Endothelial cell (in vitro differentiated cells): ENCODE measurements at regions not wholly inside any gene's neighbourhood (a gene's known extent, or its start where the extent isn't known, plus 50 kb on each side); places are given as distances from the start of the nearest gene placed in this dataset.

Source experiments
- DNase-seq: peaks from one replicate; pipeline ENCODE4 v3.0.0; 2021; ENCODE audit warnings: low spot score
- H3K27ac Mint-ChIP-seq: one replicate; pipeline ENCODE4 v1.8.0; 2021; ENCODE audit warnings: mixed read lengths, inconsistent platforms; ENCODE audit not compliant: unreplicated experiment
- H3K27me3 Mint-ChIP-seq: one replicate; pipeline ENCODE4 v1.8.0; 2021; ENCODE audit warnings: mild to moderate bottlenecking, moderate library complexity, mixed read lengths, inconsistent platforms; ENCODE audit not compliant: unreplicated experiment
- H3K36me3 Mint-ChIP-seq: one replicate; pipeline ENCODE4 v1.8.0; 2021; ENCODE audit warnings: mild to moderate bottlenecking, low read depth, mixed read lengths, inconsistent platforms; ENCODE audit not compliant: unreplicated experiment
- H3K4me1 Mint-ChIP-seq: one replicate; pipeline ENCODE4 v1.8.0; 2021; ENCODE audit warnings: mild to moderate bottlenecking, mixed read lengths, inconsistent platforms; ENCODE audit not compliant: unreplicated experiment
- H3K4me3 Mint-ChIP-seq: one replicate; pipeline ENCODE4 v1.8.0; 2021; ENCODE audit warnings: mild to moderate bottlenecking, mixed read lengths, inconsistent platforms; ENCODE audit not compliant: unreplicated experiment
- H3K9me3 Mint-ChIP-seq: one replicate; pipeline ENCODE4 v1.8.0; 2021; ENCODE audit warnings: mixed read lengths, inconsistent platforms; ENCODE audit not compliant: unreplicated experiment
- CTCF ChIP-seq: fragments of 200-600 bp; sonication (generic); IDR thresholded peaks from one replicate; pipeline ENCODE4 v1.5.0; 2021; ENCODE audit warnings: antibody characterized with exemption; ENCODE audit not compliant: unreplicated experiment

- no peak overlapping the region for H3K27ac Mint-ChIP-seq
- H3K9me3 Mint-ChIP-seq = no peaks in the 10 kb centered on the region
- H3K4me1 Mint-ChIP-seq = no peaks in the 10 kb centered on the region
- no peaks in the 10 kb centered on the region for H3K27me3 Mint-ChIP-seq
- no peak for DNase-seq
- H3K4me3 Mint-ChIP-seq = no peak overlapping the region
- TF ChIP-seq CTCF = no peak
- H3K36me3 Mint-ChIP-seq = no peaks in the 10 kb centered on the region
Observed at GRCh38 chr5:67363963-67364362, 167.4 kb upstream of the CD180 start.

GRCh38 chr5:67363180-67363709, 166.6 kb upstream of the CD180 start:
- Mint-ChIP-seq H3K27ac (no peak overlapping the region), H3K4me1 (no peaks in the 10 kb centered on the region), H3K4me3 (no peak overlapping the region), H3K9me3 (no peaks in the 10 kb centered on the region), H3K36me3 (no peaks in the 10 kb centered on the region), H3K27me3 (no peaks in the 10 kb centered on the region)
- TF ChIP-seq CTCF = no peak
- DNase-seq = no peak

- Mint-ChIP-seq H3K4me3 (no peak overlapping the region), H3K27ac (no peak overlapping the region), H3K36me3 (no peaks in the 10 kb centered on the region), H3K9me3 (no peaks in the 10 kb centered on the region), H3K4me1 (peaks cover 6% of the 10 kb centered on the region), H3K27me3 (no peaks in the 10 kb centered on the region)
- TF ChIP-seq CTCF = no peak
- DNase-seq = no peak
Observed at GRCh38 chr5:67361932-67362729, 165.5 kb upstream of the CD180 start.

GRCh38 chr5:67360047-67360446, 163.4 kb upstream of the CD180 start:
- Mint-ChIP-seq H3K4me1 (peaks cover 12% of the 10 kb centered on the region), H3K36me3 (no peaks in the 10 kb centered on the region), H3K27me3 (no peaks in the 10 kb centered on the region), H3K9me3 (no peaks in the 10 kb centered on the region), H3K27ac (no peak overlapping the region), H3K4me3 (no peak overlapping the region)
- TF ChIP-seq CTCF = no peak
- no peak for DNase-seq

- Mint-ChIP-seq H3K27ac (no peak overlapping the region), H3K4me1 (peaks cover 30% of the 10 kb centered on the region), H3K4me3 (no peak overlapping the region), H3K9me3 (no peaks in the 10 kb centered on the region), H3K36me3 (no peaks in the 10 kb centered on the region), H3K27me3 (no peaks in the 10 kb centered on the region)
- DNase-seq = no peak
- no peak for TF ChIP-seq CTCF
Observed at GRCh38 chr5:67358186-67358585, 161.6 kb upstream of the CD180 start.
